GM12892 (cell line): ENCODE measurements at regions not wholly inside any gene's neighbourhood (a gene's known extent, or its start where the extent isn't known, plus 50 kb on each side); places are given as distances from the start of the nearest gene placed in this dataset.

Experiments
- POLR2A ChIP-seq: IDR thresholded peaks from 2 replicates; pipeline ENCODE4 v1.6.1; 2011; ENCODE audit warnings: low read depth, low read length, control low read depth
- POLR2AphosphoS5 ChIP-seq: IDR thresholded peaks from 2 replicates; pipeline ENCODE4 v1.6.1; 2011; ENCODE audit warnings: low read depth, low read length, control low read depth

- TF ChIP-seq POLR2AphosphoS5 (no peak), POLR2A (no peak)
Observed at GRCh38 chr18:8926464-8926863, 176.0 kb upstream of the NDUFV2 start.
